PC-9 (cell line): ENCODE measurements at regions not wholly inside any gene's neighbourhood (a gene's known extent, or its start where the extent isn't known, plus 50 kb on each side); places are given as distances from the start of the nearest gene placed in this dataset.

Experiments used
- CTCF ChIP-seq: fragments of 200-600 bp; sonication (generic); conservative IDR thresholded peaks from 2 replicates; pipeline ENCODE4 v1.6.1; 2017; ENCODE audit warnings: mixed run types, antibody characterized with exemption, mild to moderate bottlenecking, moderate library complexity
- EZH2 ChIP-seq: fragments of 200-600 bp; sonication (generic); IDR thresholded peaks from 2 replicates; pipeline ENCODE4 v1.8.0; 2017; ENCODE audit warnings: antibody characterized with exemption, low read depth

GRCh38 chr18:51643483-51643882 is 446.0 kb upstream of the MEX3C start:
- TF ChIP-seq CTCF (no peak), EZH2 (no peak)
